ENCODE measurements at regions not wholly inside any gene's neighbourhood (a gene's known extent, or its start where the extent isn't known, plus 50 kb on each side); places are given as distances from the start of the nearest gene placed in this dataset.

DNA sequence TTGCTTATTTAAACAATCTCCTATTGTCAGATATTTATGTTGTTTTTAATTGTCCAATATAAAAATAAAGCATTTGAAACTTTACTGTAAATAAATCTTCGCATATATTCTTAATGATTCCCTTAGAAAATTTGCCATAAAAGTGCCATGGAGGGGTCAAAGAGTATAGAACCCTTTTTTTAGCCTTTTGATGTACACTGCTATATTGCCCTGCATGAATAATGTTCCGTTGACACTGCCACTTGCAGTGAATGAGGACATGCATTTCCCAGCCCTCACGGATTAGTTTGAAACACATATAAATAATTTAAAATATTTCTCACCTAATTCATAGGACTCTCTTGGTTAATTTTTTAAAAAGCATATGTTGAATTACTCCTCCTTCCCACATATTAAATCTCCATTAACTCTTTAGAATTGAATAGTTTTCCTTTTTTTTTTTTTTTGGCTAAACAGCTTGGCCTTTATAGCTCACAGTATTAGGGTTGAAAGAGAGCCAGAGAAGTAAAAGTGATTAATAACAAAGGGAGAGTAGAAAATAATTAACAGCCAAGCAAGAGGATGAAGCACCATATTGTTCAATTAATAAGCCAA lies 129.8 kb upstream of the SGCD start:
- TF ChIP-seq CTCF (IDR thresholded peaks at IDR 0.05) (no peak), POLR2A (IDR thresholded peaks at IDR 0.05) (no peak), POLR2AphosphoS5 (IDR thresholded peaks at IDR 0.05) (no peak)
